22Rv1 (cell line): ENCODE measurements at regions not wholly inside any gene's neighbourhood (a gene's known extent, or its start where the extent isn't known, plus 50 kb on each side); places are given as distances from the start of the nearest gene placed in this dataset.

ENCODE experiments used
- ZFX ChIP-seq: fragments of 450-650 bp; IDR thresholded peaks from 2 replicates; pipeline ENCODE4 v1.6.1; 2017; ENCODE audit warnings: antibody characterized with exemption, borderline replicate concordance
- TF ChIP-seq, protein P1 (sequence below): fragments of 450-650 bp; IDR thresholded peaks from 2 replicates; pipeline ENCODE4 v1.5.1; 2017; ENCODE audit warnings: mild to moderate bottlenecking

DNA sequence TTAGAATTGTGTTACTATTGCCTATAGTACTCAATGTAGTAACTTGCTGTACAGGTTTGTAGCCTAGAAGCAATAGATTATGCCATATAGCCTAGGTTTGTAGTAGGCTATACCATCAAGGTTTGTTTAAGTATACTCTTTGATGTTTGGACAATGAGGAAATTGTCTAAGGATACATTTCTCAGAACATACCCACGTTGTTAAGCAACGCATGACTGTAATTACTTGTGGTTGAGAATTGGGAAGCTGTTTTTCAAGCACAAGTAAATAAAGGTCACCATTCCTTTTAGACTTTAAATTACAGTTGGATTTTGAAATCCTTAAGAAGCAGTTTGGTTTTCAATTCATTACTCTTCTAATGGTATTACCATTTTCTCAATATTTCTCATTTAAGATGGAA lies 89.8 kb upstream of the KCNH7 start:
- TF ChIP-seq, protein P1, sequence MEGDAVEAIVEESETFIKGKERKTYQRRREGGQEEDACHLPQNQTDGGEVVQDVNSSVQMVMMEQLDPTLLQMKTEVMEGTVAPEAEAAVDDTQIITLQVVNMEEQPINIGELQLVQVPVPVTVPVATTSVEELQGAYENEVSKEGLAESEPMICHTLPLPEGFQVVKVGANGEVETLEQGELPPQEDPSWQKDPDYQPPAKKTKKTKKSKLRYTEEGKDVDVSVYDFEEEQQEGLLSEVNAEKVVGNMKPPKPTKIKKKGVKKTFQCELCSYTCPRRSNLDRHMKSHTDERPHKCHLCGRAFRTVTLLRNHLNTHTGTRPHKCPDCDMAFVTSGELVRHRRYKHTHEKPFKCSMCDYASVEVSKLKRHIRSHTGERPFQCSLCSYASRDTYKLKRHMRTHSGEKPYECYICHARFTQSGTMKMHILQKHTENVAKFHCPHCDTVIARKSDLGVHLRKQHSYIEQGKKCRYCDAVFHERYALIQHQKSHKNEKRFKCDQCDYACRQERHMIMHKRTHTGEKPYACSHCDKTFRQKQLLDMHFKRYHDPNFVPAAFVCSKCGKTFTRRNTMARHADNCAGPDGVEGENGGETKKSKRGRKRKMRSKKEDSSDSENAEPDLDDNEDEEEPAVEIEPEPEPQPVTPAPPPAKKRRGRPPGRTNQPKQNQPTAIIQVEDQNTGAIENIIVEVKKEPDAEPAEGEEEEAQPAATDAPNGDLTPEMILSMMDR: no peak
- TF ChIP-seq ZFX: no peak
